ENCODE measurements at regions not wholly inside any gene's neighbourhood (a gene's known extent, or its start where the extent isn't known, plus 50 kb on each side); places are given as distances from the start of the nearest gene placed in this dataset.
A peak's percentile ranks its signal among the peaks of the same experiment; 100 is the strongest.
"Not testable (repeated sequence)": the region's sequence is repeated elsewhere in the genome, so short reads cannot be mapped to it uniquely, and the experiment has no call there.

GRCh38 chr4:174183259-174183658 lies 100.2 kb downstream of the FBXO8 start:
- no peak overlapping the region for H3K4me3 ChIP-seq (ENCODE audit: low read length in 2 of 2)
- DNase-seq (ENCODE audit: low read depth in 6 of 9, low spot score in 9 of 9), result no peak
- no peaks in the 10 kb centered on the region for H3K4me1 ChIP-seq (ENCODE audit: control insufficient read depth in 2 of 2, insufficient read depth in 2 of 2, low read length in 2 of 2)
- no peaks in the 10 kb centered on the region for H3K36me3 ChIP-seq (ENCODE audit: control insufficient read depth in 2 of 2, insufficient read depth in 2 of 2, low read length in 1 of 2)
- H3K9me3 ChIP-seq (ENCODE audit: control insufficient read depth in 2 of 2, insufficient read depth in 1 of 2, low read length in 1 of 2), result no peaks in the 10 kb centered on the region
- no peaks in the 10 kb centered on the region for H3K27me3 ChIP-seq (ENCODE audit: control insufficient read depth in 2 of 2, insufficient read depth in 1 of 2, low read length in 1 of 2)
- no peak overlapping the region for H3K27ac ChIP-seq (ENCODE audit: low read depth in 1 of 2, low read length in 1 of 2)

DNA sequence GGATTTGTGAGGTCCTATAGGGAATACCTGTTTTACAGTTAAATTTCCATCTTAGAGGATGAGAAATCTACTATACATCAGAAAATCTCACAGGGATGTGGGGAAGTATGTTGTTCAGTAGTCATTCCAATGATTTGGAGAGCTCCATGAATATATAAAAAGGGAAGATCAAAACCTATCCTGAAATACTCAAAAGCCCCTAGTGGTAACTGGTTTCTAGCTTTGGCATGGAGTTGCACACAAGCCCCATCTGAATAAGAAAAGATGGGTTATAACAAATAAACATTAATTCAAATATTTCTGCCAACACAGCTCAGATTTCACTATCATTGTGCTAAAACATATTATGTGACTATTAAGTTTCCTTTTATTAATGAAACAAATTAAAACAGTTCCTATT lies 101.6 kb downstream of the FBXO8 start:
- H3K36me3 ChIP-seq (ENCODE audit: control insufficient read depth in 2 of 2, insufficient read depth in 2 of 2, low read length in 1 of 2), result no peaks in the 10 kb centered on the region
- H3K4me3 ChIP-seq (ENCODE audit: low read length in 2 of 2), result no peak overlapping the region
- no peaks in the 10 kb centered on the region for H3K9me3 ChIP-seq (ENCODE audit: control insufficient read depth in 2 of 2, insufficient read depth in 1 of 2, low read length in 1 of 2)
- no peaks in the 10 kb centered on the region for H3K4me1 ChIP-seq (ENCODE audit: control insufficient read depth in 2 of 2, insufficient read depth in 2 of 2, low read length in 2 of 2)
- no peaks in the 10 kb centered on the region for H3K27me3 ChIP-seq (ENCODE audit: control insufficient read depth in 2 of 2, insufficient read depth in 1 of 2, low read length in 1 of 2)
- H3K27ac ChIP-seq (ENCODE audit: low read depth in 1 of 2, low read length in 1 of 2), result no peak overlapping the region
- DNase-seq (ENCODE audit: low read depth in 6 of 9, low spot score in 9 of 9), result no peak

- Histone ChIP-seq H3K9me3 (ENCODE audit: control insufficient read depth in 2 of 2, insufficient read depth in 1 of 2, low read length in 1 of 2) (no peaks in the 10 kb centered on the region), H3K27me3 (ENCODE audit: control insufficient read depth in 2 of 2, insufficient read depth in 1 of 2, low read length in 1 of 2) (no peaks in the 10 kb centered on the region), H3K4me1 (ENCODE audit: control insufficient read depth in 2 of 2, insufficient read depth in 2 of 2, low read length in 2 of 2) (no peaks in the 10 kb centered on the region), H3K27ac (ENCODE audit: low read depth in 1 of 2, low read length in 1 of 2) (no peak overlapping the region), H3K36me3 (ENCODE audit: control insufficient read depth in 2 of 2, insufficient read depth in 2 of 2, low read length in 1 of 2) (no peaks in the 10 kb centered on the region), H3K4me3 (ENCODE audit: low read length in 2 of 2) (no peak overlapping the region)
- DNase-seq (ENCODE audit: low read depth in 6 of 9, low spot score in 9 of 9), result no peak
- WGBS, result 80% methylated on average over 1 of the region's 1 CpG
Observed at GRCh38 chr4:174177536-174177935, 105.9 kb downstream of the FBXO8 start.

DNA sequence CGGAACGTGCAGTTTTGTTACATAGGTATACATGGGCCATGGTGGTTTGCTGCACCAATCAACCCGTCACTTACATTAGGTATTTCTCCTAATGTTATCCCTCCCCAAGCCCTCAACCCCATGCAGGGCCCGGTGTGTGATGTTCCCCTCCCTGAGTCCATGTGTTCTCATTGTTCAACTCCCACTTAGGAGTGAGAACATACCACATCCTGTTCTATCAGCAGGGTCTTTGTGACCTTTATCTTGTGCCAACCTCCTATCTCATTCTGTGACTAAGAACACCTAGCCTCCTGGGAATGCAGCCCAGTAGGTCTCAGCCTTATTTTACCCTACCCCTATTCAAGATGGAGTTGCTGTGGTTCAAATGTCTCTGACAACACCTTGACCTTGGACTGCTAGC lies 107.6 kb downstream of the FBXO8 start:
- not testable (repeated sequence) for DNase-seq (ENCODE audit: low read depth in 6 of 9, low spot score in 9 of 9); H3K27me3 ChIP-seq (ENCODE audit: control insufficient read depth in 2 of 2, insufficient read depth in 1 of 2, low read length in 1 of 2); H3K4me1 ChIP-seq (ENCODE audit: control insufficient read depth in 2 of 2, insufficient read depth in 2 of 2, low read length in 2 of 2); H3K9me3 ChIP-seq (ENCODE audit: control insufficient read depth in 2 of 2, insufficient read depth in 1 of 2, low read length in 1 of 2); H3K4me3 ChIP-seq (ENCODE audit: low read length in 2 of 2); H3K36me3 ChIP-seq (ENCODE audit: control insufficient read depth in 2 of 2, insufficient read depth in 2 of 2, low read length in 1 of 2); H3K27ac ChIP-seq (ENCODE audit: low read depth in 1 of 2, low read length in 1 of 2)
- 91% methylated on average over 4 of the region's 4 CpGs for WGBS

DNA sequence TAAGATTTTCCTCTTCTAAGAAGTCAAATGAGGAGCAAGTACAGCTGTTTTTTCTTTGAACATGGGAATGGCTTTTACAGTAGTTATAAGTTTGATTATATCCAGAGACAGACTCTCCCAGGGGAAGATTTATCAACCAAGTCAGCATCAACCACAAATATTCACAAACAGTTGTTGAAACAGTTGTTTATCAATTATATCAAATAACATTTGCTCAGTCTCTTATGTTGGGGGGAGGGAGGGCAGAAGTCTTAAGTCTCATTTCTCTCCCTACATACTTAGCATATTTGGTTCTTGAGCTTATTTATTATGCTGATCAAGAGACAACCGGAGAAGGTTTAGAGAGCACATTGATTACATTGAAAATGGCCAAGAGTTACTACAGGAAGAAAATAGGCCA lies 110.1 kb downstream of the FBXO8 start:
- 96% methylated on average over 1 of the region's 1 CpG for WGBS
- H3K27me3 ChIP-seq (ENCODE audit: control insufficient read depth in 2 of 2, insufficient read depth in 1 of 2, low read length in 1 of 2), result no peaks in the 10 kb centered on the region
- H3K27ac ChIP-seq (ENCODE audit: low read depth in 1 of 2, low read length in 1 of 2), result no peak overlapping the region
- H3K36me3 ChIP-seq (ENCODE audit: control insufficient read depth in 2 of 2, insufficient read depth in 2 of 2, low read length in 1 of 2), result no peaks in the 10 kb centered on the region
- H3K4me1 ChIP-seq (ENCODE audit: control insufficient read depth in 2 of 2, insufficient read depth in 2 of 2, low read length in 2 of 2), result no peaks in the 10 kb centered on the region
- DNase-seq (ENCODE audit: low read depth in 6 of 9, low spot score in 9 of 9), result no peak
- no peaks in the 10 kb centered on the region for H3K9me3 ChIP-seq (ENCODE audit: control insufficient read depth in 2 of 2, insufficient read depth in 1 of 2, low read length in 1 of 2)
- no peak overlapping the region for H3K4me3 ChIP-seq (ENCODE audit: low read length in 2 of 2)

DNA sequence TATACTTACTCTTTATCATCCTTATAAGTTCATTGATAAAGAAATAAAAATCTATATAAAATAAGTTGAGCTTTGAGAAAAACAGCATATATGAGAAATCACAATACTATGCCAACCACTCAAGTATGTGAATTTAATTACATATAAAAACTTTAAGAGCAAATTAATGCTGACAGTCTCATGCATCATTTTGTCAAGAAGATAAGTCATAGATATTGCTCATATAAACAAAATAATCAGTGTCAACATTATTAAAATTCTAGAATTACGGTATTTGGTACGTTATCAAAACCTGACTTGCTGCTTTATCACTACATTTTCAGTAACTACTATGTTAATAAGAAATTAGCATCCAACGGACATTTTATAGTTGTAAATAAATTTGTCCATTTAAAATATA lies 111.2 kb downstream of the FBXO8 start:
- H3K9me3 ChIP-seq (ENCODE audit: control insufficient read depth in 2 of 2, insufficient read depth in 1 of 2, low read length in 1 of 2), result no peaks in the 10 kb centered on the region
- 93% methylated on average over 3 of the region's 3 CpGs for WGBS
- no peaks in the 10 kb centered on the region for H3K4me1 ChIP-seq (ENCODE audit: control insufficient read depth in 2 of 2, insufficient read depth in 2 of 2, low read length in 2 of 2)
- no peak overlapping the region for H3K4me3 ChIP-seq (ENCODE audit: low read length in 2 of 2)
- H3K36me3 ChIP-seq (ENCODE audit: control insufficient read depth in 2 of 2, insufficient read depth in 2 of 2, low read length in 1 of 2), result no peaks in the 10 kb centered on the region
- DNase-seq (ENCODE audit: low read depth in 6 of 9, low spot score in 9 of 9), result no peak
- H3K27ac ChIP-seq (ENCODE audit: low read depth in 1 of 2, low read length in 1 of 2), result no peak overlapping the region
- no peaks in the 10 kb centered on the region for H3K27me3 ChIP-seq (ENCODE audit: control insufficient read depth in 2 of 2, insufficient read depth in 1 of 2, low read length in 1 of 2)

DNA sequence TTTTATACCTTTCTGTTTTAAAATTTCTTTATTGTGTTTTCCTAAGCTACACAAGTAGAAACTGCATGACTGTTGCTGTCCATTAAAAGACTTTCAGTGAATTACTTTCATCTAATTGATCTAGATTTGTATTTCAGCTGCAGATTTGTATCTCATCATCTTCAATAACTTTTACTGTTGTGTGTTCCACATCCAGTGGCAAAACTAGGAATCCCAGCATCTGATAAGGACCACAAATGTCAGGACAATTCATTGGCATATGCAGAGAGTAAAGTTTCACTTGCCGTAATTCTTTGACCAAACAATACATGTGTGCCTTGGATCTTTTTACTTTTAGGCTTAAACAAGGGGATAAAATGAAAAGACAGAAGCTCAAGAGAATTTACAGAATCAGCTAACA lies 112.6 kb downstream of the FBXO8 start:
- no peaks in the 10 kb centered on the region for H3K9me3 ChIP-seq (ENCODE audit: control insufficient read depth in 2 of 2, insufficient read depth in 1 of 2, low read length in 1 of 2)
- no peak overlapping the region for H3K4me3 ChIP-seq (ENCODE audit: low read length in 2 of 2)
- no peak overlapping the region for H3K27ac ChIP-seq (ENCODE audit: low read depth in 1 of 2, low read length in 1 of 2)
- no peaks in the 10 kb centered on the region for H3K4me1 ChIP-seq (ENCODE audit: control insufficient read depth in 2 of 2, insufficient read depth in 2 of 2, low read length in 2 of 2)
- WGBS, result 85% methylated on average over 1 of the region's 1 CpG
- no peaks in the 10 kb centered on the region for H3K27me3 ChIP-seq (ENCODE audit: control insufficient read depth in 2 of 2, insufficient read depth in 1 of 2, low read length in 1 of 2)
- no peaks in the 10 kb centered on the region for H3K36me3 ChIP-seq (ENCODE audit: control insufficient read depth in 2 of 2, insufficient read depth in 2 of 2, low read length in 1 of 2)
- DNase-seq (ENCODE audit: low read depth in 6 of 9, low spot score in 9 of 9), result no peak

DNA sequence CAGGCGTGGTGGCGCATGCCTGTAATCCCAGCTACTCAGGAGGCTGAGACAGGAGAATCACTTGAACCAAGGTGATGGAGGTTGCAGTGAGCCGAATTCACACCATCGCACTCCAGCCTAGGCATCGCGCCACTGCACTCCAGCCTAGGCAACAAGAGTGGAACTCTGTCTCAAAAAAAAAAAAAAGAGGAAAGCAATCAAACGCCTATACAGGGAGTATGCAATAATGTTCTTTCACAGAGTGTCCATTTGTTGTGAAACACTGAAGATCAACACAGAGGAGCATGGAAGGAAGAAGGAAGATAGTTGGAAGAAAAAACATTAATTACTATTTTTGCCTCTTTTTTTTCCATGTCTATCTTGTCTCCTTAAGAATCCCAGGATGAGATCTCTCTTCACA lies 113.4 kb downstream of the FBXO8 start:
- 95% methylated on average over 7 of the region's 7 CpGs for WGBS
- Histone ChIP-seq H3K27me3 (ENCODE audit: control insufficient read depth in 2 of 2, insufficient read depth in 1 of 2, low read length in 1 of 2) (no peaks in the 10 kb centered on the region), H3K4me1 (ENCODE audit: control insufficient read depth in 2 of 2, insufficient read depth in 2 of 2, low read length in 2 of 2) (no peaks in the 10 kb centered on the region)

DNA sequence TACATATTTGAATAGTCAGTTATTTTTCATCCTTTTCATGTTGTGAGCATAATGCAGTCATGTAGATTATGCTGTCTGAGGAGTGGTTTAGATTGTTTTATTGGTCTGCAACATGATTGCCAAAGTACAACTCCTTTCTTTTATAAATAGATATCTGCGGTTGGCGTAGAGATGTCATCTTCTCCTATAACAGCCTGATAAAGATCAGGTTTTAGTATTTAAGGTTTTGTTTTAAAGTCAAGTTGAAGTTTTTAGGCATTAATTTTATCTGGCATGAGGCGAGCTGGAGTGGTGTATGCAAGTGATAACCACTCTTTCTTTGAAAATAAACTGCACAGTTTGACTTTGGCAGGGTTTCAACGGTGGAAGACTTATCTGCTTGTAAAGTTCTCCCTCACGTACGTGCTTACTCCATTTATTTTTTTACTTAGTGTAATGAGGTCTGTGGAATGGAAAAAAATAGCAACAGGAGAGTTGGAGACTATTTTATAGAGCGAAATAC lies 126.3 kb downstream of the FBXO8 start:
- H3K9me3 ChIP-seq (ENCODE audit: control insufficient read depth in 2 of 2, insufficient read depth in 1 of 2, low read length in 1 of 2), result no peaks in the 10 kb centered on the region
- no peaks in the 10 kb centered on the region for H3K4me1 ChIP-seq (ENCODE audit: control insufficient read depth in 2 of 2, insufficient read depth in 2 of 2, low read length in 2 of 2)
- no peak for DNase-seq (ENCODE audit: low read depth in 6 of 9, low spot score in 9 of 9)
- WGBS, result 84% methylated on average over 7 of the region's 7 CpGs
- H3K27ac ChIP-seq (ENCODE audit: low read depth in 1 of 2, low read length in 1 of 2), result no peak overlapping the region
- no peaks in the 10 kb centered on the region for H3K36me3 ChIP-seq (ENCODE audit: control insufficient read depth in 2 of 2, insufficient read depth in 2 of 2, low read length in 1 of 2)
- no peaks in the 10 kb centered on the region for H3K27me3 ChIP-seq (ENCODE audit: control insufficient read depth in 2 of 2, insufficient read depth in 1 of 2, low read length in 1 of 2)
- H3K4me3 ChIP-seq (ENCODE audit: low read length in 2 of 2), result no peak overlapping the region

More for the DNA sequence above, 113.4 kb downstream of the FBXO8 start:
- no peak overlapping the region for H3K4me3 ChIP-seq (ENCODE audit: low read length in 2 of 2)
- no peaks in the 10 kb centered on the region for H3K36me3 ChIP-seq (ENCODE audit: control insufficient read depth in 2 of 2, insufficient read depth in 2 of 2, low read length in 1 of 2)
- H3K9me3 ChIP-seq (ENCODE audit: control insufficient read depth in 2 of 2, insufficient read depth in 1 of 2, low read length in 1 of 2), result no peaks in the 10 kb centered on the region
- no peak for DNase-seq (ENCODE audit: low read depth in 6 of 9, low spot score in 9 of 9)
- H3K27ac ChIP-seq (ENCODE audit: low read depth in 1 of 2, low read length in 1 of 2), result no peak overlapping the region

DNA sequence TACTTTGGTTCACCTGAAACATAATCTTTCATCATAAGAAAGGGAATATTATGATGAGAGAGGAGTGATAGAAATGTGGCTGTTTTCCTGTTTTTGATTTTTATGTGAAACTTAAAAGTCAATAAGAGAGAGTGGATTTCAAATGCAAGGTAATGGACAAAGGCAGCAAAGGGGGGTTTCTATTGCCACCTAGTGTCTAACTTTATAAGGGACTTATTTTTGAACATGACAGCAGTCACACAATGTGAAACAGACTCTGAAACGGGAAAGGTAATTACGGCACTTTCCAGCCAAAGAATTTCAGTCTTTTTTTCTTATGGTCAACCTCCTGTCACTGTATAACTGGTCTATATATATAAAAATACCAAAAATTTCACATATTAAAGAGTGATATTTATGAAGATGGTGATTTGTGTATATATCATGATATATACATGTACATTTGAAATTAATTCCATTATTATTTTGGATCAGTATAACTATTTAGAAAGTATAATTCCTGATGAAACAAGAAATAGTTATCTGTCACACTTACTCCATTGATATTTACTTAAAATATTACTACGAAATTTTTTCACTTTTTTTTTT lies 127.1 kb downstream of the FBXO8 start:
- Histone ChIP-seq H3K27me3 (ENCODE audit: control insufficient read depth in 2 of 2, insufficient read depth in 1 of 2, low read length in 1 of 2) (no peaks in the 10 kb centered on the region), H3K4me3 (ENCODE audit: low read length in 2 of 2) (no peak overlapping the region), H3K27ac (ENCODE audit: low read depth in 1 of 2, low read length in 1 of 2) (no peak overlapping the region), H3K9me3 (ENCODE audit: control insufficient read depth in 2 of 2, insufficient read depth in 1 of 2, low read length in 1 of 2) (no peaks in the 10 kb centered on the region), H3K36me3 (ENCODE audit: control insufficient read depth in 2 of 2, insufficient read depth in 2 of 2, low read length in 1 of 2) (no peaks in the 10 kb centered on the region), H3K4me1 (ENCODE audit: control insufficient read depth in 2 of 2, insufficient read depth in 2 of 2, low read length in 2 of 2) (no peaks in the 10 kb centered on the region)
- peak in 4 of 9 donors; percentile 2 to 23 (median 10) for DNase-seq (ENCODE audit: low read depth in 6 of 9, low spot score in 9 of 9)
- WGBS, result 33% methylated on average over 3 of the region's 3 CpGs

All from thymus (tissue), 11 donors.